GM21515 (cell line): ENCODE measurements at regions not wholly inside any gene's neighbourhood (a gene's known extent, or its start where the extent isn't known, plus 50 kb on each side); places are given as distances from the start of the nearest gene placed in this dataset.

ENCODE experiments used
- ATAC-seq: cut with Tn5 transposase; IDR thresholded peaks from one replicate; pipeline ENCODE4 v1.9.1; 2021; ENCODE audit not compliant: unreplicated experiment

- no peak for ATAC-seq
These were observed 88.6 kb downstream of the KLF12 start for GRCh38 chr13:74045583-74045982.

GRCh38 chr13:74043237-74043636 is 91.0 kb downstream of the KLF12 start:
- no peak for ATAC-seq

- peak; percentile 95 for ATAC-seq
These were observed 94.0 kb downstream of the KLF12 start for GRCh38 chr13:74040200-74040599.

- no peak for ATAC-seq
These were observed 94.5 kb downstream of the KLF12 start for GRCh38 chr13:74039667-74040066.

DNA sequence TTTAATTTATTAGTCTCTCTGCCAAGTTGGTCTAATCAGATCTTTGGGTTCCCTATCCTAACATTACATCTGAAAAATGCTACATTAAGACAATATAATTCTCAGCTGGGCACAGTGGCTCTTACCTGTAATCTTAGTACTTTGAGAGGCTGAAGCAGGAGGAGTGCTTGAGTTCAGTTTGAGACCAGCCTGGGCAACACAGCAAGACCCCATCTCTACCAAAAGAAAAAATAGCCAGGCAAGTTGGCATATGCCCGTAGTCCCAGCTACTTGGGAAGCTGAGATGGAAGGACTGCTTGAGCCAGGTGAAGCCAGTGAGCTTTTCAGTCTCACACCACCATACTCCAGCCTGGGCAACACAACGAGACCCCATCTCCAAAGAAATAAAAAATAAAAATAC is 95.0 kb downstream of the KLF12 start:
- no peak for ATAC-seq

GRCh38 chr13:74037762-74038161 is 96.4 kb downstream of the KLF12 start:
- ATAC-seq: no peak

DNA sequence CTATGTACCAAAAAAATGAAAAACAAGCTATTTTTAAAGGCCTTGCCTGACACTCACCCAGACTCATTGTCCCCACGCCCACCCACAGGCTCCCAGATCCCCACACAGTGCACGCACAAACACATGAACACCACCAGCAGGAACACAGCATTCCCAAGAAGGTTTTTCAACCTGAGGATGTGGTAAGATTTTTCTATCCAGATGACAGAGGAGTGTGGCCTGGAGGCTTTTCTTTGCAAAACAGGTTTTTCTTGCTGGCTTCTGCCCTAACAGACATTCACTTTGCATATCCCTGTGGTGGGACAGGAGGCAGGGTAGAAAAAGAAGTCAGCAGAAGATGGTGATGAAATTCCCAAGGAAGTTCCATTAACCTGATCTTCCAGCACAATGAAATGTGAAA is 97.8 kb downstream of the KLF12 start:
- no peak for ATAC-seq

DNA sequence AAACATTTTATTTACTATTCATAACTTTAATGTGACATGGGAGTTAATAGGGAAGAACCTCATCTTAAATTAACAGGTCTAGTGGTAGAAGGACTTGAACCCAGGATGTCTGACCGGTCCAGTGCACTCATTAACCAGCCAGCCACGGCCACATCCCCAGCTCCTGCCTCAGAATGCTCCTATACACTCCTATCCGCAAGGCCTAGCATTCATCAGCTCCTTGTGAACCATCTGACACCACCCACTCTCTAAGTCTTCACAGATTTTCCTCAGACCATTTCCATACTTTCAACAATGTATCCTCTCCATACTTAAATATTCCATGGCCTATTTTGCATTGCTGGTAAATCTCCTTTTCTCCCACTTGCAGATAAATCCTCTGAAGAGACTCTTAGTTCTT is 98.3 kb downstream of the KLF12 start:
- ATAC-seq: no peak

- no peak for ATAC-seq
These were observed 101.9 kb downstream of the KLF12 start for GRCh38 chr13:74032325-74032724.

DNA sequence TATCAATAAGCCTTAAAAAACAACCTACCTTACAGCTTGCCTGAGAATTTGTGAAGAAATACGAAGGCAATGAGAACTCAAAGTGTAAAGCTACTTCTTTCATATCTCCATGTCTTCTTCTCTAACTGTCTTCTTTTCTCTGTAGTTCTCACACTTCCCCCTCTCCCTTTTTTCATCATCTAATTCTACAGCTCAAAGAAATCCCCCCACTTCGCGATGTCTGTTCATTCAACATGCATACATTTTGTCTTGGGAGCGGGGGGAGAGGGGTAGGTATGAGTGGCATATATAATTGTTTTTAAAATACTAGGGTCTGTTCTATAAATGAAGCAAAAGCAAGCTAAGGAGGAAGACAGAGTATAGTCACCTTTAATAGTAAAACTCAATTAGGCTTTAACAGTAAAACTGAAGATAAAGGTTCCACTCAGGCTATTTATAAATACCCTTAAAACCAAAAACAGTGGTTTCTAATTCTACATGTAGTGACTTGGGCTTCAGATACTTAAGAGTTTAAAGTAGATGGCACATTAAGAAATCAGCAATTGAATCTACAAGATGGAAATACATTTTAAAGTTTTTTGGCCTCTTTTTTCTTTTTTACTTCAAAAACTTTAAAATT is 106.9 kb downstream of the KLF12 start:
- ATAC-seq: peak; percentile 45

DNA sequence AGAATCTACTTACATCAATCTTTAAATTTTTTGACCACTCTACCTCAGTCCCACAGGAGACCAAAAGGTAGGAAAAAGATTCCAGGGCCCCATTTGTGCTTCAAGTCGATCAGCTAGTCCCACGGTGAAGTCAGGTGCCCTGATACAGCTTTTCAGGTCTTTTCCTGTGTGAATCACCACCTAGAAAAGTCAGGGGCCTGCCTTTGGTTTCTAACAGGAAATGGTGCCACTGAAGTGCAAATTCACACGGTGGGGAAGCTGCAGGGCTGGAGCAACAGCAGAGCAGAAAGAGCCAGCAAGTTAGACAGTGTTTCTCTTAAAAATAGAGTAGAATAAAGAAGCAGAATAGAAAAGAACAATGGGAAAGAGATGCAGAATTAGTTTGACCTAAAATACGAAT is 107.5 kb downstream of the KLF12 start:
- ATAC-seq: peak; percentile 92

DNA sequence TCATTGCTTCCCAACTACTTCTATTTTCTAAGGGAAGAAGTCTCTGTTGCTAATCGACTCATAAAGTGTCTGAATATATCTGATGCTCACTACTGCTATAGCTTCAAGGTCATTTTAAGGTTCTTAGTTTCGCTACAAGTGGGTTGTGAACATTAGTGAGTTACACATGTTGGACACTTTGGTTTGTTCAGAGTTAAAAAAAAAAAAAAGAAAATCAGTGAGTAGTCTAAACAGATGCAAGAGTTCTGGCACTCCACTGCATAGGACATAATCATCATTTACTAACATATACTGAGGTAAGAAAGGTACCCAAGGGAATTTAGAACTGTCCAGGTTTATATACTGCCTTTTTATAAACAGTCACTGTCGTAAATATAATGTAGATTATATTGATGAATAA is 108.8 kb downstream of the KLF12 start:
- ATAC-seq: no peak

GRCh38 chr13:74024856-74025255 is 109.3 kb downstream of the KLF12 start:
- ATAC-seq: no peak

GRCh38 chr13:74024314-74024713 is 109.9 kb downstream of the KLF12 start:
- no peak for ATAC-seq

DNA sequence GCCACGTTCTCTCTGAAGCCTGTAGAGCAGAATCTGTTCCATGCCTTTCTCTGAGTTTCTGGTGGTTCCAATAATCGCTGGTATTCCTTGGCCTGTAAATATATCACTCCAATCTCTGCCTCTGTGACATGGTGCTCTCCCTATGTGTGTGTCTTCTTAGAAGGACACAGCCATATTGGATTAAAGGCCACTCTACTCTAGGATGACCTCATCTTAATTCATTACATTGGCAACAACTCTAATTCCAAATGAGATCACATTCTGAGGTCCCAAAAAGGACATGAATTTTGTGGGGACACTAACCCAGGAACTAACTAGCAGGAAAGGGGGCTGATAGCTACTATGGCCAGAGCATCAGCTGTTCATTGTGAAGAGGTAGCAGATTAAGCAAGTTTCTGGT is 110.7 kb downstream of the KLF12 start:
- no peak for ATAC-seq

- no peak for ATAC-seq
These were observed 112.7 kb downstream of the KLF12 start for GRCh38 chr13:74021505-74021904.

DNA sequence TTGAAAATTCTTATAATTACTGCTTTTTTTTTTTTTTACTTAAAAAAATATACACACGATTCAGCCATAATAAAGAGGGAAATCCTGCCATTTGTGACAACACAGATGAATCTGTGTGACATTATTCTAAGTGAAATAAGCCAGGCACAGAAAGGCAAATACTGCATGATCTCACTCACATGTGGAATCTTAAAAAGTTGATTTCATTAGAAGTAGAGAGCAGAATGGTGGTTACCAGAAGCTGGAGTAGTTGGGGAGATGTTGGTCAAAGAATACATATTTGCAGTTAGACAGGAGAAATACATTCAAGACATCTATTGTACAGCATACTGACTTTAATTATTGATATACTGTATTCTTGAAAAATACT is 116.2 kb downstream of the KLF12 start:
- ATAC-seq: no peak

- no peak for ATAC-seq
These were observed 116.7 kb downstream of the KLF12 start for GRCh38 chr13:74017301-74018061.

DNA sequence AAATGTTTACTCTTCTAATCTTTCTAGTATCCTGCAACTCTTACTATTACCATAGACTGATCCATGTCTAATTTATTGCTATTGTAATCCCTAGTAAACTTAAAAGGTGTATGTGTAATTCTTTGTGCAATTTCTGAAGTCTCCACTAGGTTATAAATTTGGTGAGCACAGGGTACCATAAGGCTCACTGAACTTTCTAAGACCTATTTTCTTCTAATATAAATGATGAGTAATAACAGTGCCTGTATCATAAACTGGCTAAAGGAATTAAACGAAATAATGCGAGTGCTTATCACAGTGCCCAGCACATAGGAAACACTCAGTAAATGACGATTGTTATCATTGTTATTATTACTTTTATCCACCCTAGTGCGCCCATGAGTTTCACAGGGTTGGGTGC is 119.1 kb downstream of the KLF12 start:
- ATAC-seq: no peak

GRCh38 chr13:74009100-74009668 is 125.0 kb downstream of the KLF12 start:
- ATAC-seq: no peak

DNA sequence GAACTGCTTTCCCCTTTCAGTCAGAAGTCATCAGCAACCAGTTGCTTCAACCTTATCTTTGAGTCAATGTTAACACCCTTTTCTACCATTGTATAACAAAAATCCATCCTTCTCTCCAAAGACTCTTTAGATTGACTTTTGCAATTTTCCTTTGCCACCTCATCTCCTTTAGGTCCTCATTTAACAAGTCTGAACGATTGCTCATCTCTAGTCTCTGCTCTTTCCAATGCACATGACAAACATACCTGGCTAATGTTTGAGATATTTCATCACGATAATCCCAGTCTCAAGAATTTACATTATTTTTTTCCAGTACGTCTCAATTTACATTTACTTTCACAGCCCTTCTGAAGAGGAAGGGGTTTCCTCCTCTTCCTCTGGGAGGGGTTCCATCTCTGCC is 127.5 kb downstream of the KLF12 start:
- ATAC-seq: no peak

- no peak for ATAC-seq
These were observed 128.7 kb downstream of the KLF12 start for GRCh38 chr13:74005320-74006157.
